CD4-positive, alpha-beta T cell treated with Interleukin-17A for 1 hour (primary cell): ENCODE measurements at regions not wholly inside any gene's neighbourhood (a gene's known extent, or its start where the extent isn't known, plus 50 kb on each side); places are given as distances from the start of the nearest gene placed in this dataset.
"Not testable (repeated sequence)": the region's sequence is repeated elsewhere in the genome, so short reads cannot be mapped to it uniquely, and the experiment has no call there.

Experiments used
- DNase-seq: peaks from one replicate; pipeline ENCODE4 v3.0.0-alpha.2; 2020

- DNase-seq = not testable (repeated sequence)
Measured at GRCh38 chr9:62526306-62526705, 1336.5 kb downstream of the SPATA31A7 start.

DNA sequence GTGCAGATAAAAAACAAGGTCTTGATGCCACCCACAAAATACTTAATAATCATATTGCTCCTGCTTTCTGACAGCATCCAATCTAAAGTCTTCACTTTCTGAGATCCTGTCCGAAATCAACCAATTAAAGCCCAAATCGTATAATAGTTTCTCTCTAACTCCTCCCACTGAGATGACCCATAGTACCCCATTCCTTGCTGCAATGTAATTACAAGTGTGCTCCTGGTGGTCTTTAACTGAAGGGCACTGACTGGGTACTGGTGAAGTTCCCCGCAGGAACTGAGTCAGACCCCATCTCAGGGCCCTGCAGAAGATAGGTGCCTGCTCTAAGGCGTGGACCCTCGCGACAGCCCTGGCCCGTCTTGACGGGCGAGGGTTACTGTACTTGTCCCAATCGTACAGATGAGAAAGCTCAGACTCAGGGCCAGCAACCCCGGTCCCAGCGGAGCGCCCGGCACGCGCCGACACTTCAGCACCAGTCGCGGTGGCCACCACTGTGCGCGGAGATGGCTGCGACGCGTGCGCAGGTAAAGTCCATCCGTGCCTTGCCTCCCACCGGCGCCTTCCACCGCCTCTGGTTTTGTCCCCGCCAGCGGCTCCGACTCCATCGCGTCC is 1342.4 kb downstream of the SPATA31A7 start:
- DNase-seq = not testable (repeated sequence)

- DNase-seq = peak; percentile 62
Measured at GRCh38 chr9:62532777-62533173, 1342.9 kb downstream of the SPATA31A7 start.

GRCh38 chr9:62550539-62550938 is 1360.7 kb downstream of the SPATA31A7 start:
- not testable (repeated sequence) for DNase-seq

DNA sequence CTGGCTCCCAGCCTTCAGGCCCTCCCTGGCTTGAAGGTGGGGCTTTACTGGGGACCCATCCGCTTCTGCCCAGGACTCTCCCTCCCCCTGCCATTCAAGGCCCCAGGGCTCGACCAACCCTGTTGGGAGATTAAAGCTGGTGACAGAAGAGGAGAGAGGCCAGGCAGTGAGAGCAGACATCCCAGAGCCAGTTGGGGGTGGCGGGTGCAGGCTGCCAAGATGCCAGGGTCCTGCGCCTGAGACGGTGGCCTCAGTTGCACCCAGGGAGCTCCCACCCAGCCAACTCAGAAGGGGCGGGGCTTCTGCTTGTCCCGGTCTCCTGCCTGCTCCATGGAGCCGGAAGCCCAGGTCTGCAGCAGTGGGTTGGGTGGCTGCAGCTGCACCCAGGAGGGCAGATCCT is 1370.8 kb downstream of the SPATA31A7 start:
- DNase-seq = not testable (repeated sequence)

DNA sequence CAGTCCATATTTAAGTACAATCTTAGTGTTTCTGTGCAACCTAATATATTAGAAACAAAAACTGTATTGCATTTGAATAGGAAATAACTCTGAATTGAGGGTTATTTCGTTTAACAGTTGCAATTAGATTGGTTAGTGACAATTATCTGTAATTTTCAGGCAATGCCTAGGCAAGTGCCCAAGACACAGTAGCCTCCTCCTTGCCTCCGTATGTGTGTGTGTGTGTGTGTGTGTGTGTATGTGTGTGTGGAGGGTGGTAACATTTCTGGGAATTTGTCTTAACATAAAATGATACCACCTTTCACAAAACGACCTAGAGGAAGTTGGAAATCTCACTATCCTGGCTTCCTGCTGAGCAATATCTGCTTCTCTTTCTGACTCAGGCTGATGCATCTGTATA is 1375.3 kb downstream of the SPATA31A7 start:
- not testable (repeated sequence) for DNase-seq

GRCh38 chr9:62566430-62566829 is 1376.6 kb downstream of the SPATA31A7 start:
- not testable (repeated sequence) for DNase-seq

DNA sequence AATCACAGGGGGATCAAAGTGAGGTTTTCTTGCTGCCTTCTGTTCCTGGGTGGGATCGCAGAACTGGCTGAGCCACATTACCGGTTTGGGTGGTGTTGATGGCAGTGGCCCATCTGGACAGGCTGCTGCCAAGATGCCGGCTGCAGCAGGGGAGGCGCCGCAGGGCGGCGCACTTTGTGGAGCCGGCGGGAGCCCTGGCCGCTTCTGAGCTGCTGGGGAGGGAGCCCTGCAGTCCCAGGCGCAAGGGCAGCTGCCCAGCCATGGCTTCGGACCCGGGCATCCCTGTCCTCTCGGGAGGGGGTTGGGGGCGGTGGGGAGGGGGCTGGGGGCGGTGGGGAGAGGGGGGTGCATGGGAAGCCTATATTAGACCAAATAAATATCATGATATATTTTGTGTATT is 1407.3 kb downstream of the SPATA31A7 start:
- not testable (repeated sequence) for DNase-seq
